ENCODE measurements at regions not wholly inside any gene's neighbourhood (a gene's known extent, or its start where the extent isn't known, plus 50 kb on each side); places are given as distances from the start of the nearest gene placed in this dataset.

DNA sequence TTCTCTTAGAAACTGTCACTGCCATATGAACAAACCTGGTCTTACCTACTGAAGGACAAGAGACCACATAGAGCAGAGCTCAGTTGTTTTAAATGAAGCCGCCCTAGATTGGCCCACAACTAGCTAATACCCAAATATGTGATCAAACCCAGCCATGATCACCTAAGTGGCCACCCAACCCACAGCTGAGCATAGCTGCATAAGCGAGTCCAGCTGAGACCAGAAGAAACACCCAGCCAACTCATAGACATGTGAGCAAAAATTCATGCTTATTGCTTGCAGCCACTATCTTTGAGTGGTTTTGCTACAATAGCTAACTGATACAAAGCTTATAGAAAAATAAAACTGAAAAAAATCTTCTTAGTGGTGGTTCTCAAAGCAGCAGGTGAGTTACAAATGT is 124.3 kb upstream of the CPNE4 start (continued):
- TF ChIP-seq, protein P1, sequence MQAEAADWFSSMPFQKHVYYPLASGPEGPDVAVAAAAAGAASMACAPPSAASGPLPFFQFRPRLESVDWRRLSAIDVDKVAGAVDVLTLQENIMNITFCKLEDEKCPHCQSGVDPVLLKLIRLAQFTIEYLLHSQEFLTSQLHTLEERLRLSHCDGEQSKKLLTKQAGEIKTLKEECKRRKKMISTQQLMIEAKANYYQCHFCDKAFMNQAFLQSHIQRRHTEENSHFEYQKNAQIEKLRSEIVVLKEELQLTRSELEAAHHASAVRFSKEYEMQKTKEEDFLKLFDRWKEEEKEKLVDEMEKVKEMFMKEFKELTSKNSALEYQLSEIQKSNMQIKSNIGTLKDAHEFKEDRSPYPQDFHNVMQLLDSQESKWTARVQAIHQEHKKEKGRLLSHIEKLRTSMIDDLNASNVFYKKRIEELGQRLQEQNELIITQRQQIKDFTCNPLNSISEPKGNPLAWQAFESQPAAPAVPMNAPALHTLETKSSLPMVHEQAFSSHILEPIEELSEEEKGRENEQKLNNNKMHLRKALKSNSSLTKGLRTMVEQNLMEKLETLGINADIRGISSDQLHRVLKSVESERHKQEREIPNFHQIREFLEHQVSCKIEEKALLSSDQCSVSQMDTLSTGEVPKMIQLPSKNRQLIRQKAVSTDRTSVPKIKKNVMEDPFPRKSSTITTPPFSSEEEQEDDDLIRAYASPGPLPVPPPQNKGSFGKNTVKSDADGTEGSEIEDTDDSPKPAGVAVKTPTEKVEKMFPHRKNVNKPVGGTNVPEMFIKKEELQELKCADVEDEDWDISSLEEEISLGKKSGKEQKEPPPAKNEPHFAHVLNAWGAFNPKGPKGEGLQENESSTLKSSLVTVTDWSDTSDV (CRISPR knock-in tag; IDR thresholded peaks at IDR 0.05), result no peak
- TF ChIP-seq RFX5 (IDR thresholded peaks at IDR 0.05; ENCODE audit: low read depth, low read length), result no peak
- TF ChIP-seq DR1 (CRISPR knock-in tag; IDR thresholded peaks at IDR 0.05), result no peak
- TF ChIP-seq SMAD9 (CRISPR knock-in tag; IDR thresholded peaks at IDR 0.05), result no peak
- no peak for TF ChIP-seq RAD51 (IDR thresholded peaks at IDR 0.05; ENCODE audit: borderline replicate concordance)
- TF ChIP-seq MEIS1 (CRISPR knock-in tag; IDR thresholded peaks at IDR 0.05; ENCODE audit: borderline replicate concordance), result no peak

DNA sequence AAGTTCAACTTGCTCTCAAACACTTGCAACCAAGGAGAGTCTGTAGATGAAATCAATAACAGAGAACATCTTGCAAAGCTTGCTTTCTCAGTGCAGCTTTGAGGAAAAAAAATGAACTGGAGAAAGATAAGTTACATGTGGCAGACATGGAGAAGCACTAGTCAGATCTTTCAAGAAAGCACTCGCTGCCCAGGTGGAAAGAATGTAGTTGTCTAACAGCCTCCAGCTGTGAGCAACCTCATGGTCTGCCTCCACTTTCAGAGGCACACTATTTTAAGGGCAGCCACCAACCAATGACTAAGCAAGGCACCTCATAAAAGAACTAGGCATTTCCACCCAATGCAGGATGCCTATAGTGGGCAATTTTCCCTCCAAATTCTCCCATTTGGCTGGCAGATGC is 125.4 kb upstream of the CPNE4 start:
- FAIRE-seq (no peak), DNase-seq (ENCODE audit: low spot score) (no peak), ATAC-seq (no peak)
- no peaks in the 10 kb centered on the region for H3K4me1 ChIP-seq (ENCODE audit: insufficient read depth, low read length)
- no peak overlapping the region for H3K4me3 ChIP-seq (replicated peaks in 1 of 3; ENCODE audit: insufficient read depth in 1 of 3, low read depth in 2 of 3, low read length in 3 of 3)
- no peak overlapping the region for H3K9ac ChIP-seq (ENCODE audit: insufficient read depth, low read depth, low read length)
- no peak overlapping the region for H2AFZ ChIP-seq (ENCODE audit: low read length)
- in situ Hi-C loops (cut with HindIII; ENCODE audit: extremely low pct_ligation_motif_present, low pct_unique_long_range_greater_than_20kb), result no loop called here
- H3K27me3 ChIP-seq (ENCODE audit: control insufficient read depth in 1 of 2, insufficient read depth in 2 of 2, low read length in 2 of 2), result no peaks in the 10 kb centered on the region
- ChIA-PET POLR2A (no interaction called here), CTCF (ENCODE audit: low intra/inter-chr PET ratio, low total read pairs) (no interaction called here)
- no peaks in the 10 kb centered on the region for H3K9me3 ChIP-seq (ENCODE audit: low read length)
- no peak overlapping the region for H3K27ac ChIP-seq (ENCODE audit: extremely low read length, insufficient read depth, low read length)
- no peak overlapping the region for H3K4me2 ChIP-seq (ENCODE audit: low read depth, low read length)
- no peaks in the 10 kb centered on the region for H3K79me2 ChIP-seq (ENCODE audit: insufficient read depth, low read length)
- H4K20me1 ChIP-seq (ENCODE audit: insufficient read depth, low read length), result no peaks in the 10 kb centered on the region
- intact Hi-C loops (cut with micrococcal nuclease; ENCODE audit: unreplicated experiment), result no loop called here
- BruUV-seq (replicated peaks), result no TSS peak
- TF ChIP-seq HNF4A (CRISPR knock-in tag; IDR thresholded peaks at IDR 0.05), result no peak
- TF ChIP-seq HES4 (CRISPR knock-in tag; IDR thresholded peaks at IDR 0.05; ENCODE audit: borderline replicate concordance), result no peak
- no peak for TF ChIP-seq ZNF292 (CRISPR knock-in tag; IDR thresholded peaks at IDR 0.05; ENCODE audit: borderline replicate concordance, low read depth)
- WGBS (ENCODE audit: low lambda C conversion rate), result 0% methylated on average over 1 of the region's 1 CpG
- H3K36me3 ChIP-seq (replicated peaks in 1 of 2; ENCODE audit: control insufficient read depth in 1 of 2, insufficient read depth in 2 of 2, low read length in 2 of 2), result no peaks in the 10 kb centered on the region

Measured in HepG2 (cell line).